Coronary artery (tissue), 2 donors: ENCODE measurements at regions not wholly inside any gene's neighbourhood (a gene's known extent, or its start where the extent isn't known, plus 50 kb on each side); places are given as distances from the start of the nearest gene placed in this dataset.

Source experiments
- DNase-seq: peaks from one replicate; pipeline ENCODE4 v3.0.0-alpha.2; 2017; ENCODE audit warnings: low spot score
- H3K27ac ChIP-seq, 2 donors: fragments of 200-600 bp; sonication (generic); one replicate each; pipeline ENCODE4 v1.5.1; 2016 to 2019
- H3K4me3 ChIP-seq: fragments of 200-600 bp; sonication (generic); 2 replicates; pipeline ENCODE4 v1.5.1; 2016; ENCODE audit warnings: mild to moderate bottlenecking, moderate library complexity
- TF ChIP-seq, protein P1 (sequence below): fragments of 200-600 bp; sonication (generic); IDR thresholded peaks from one replicate; pipeline ENCODE4 v1.5.1; 2019; ENCODE audit warnings: antibody characterized with exemption

- DNase-seq, result no peak
- Histone ChIP-seq H3K4me3 (no peak overlapping the region), H3K27ac (no peak overlapping the region)
- TF ChIP-seq, protein P1, sequence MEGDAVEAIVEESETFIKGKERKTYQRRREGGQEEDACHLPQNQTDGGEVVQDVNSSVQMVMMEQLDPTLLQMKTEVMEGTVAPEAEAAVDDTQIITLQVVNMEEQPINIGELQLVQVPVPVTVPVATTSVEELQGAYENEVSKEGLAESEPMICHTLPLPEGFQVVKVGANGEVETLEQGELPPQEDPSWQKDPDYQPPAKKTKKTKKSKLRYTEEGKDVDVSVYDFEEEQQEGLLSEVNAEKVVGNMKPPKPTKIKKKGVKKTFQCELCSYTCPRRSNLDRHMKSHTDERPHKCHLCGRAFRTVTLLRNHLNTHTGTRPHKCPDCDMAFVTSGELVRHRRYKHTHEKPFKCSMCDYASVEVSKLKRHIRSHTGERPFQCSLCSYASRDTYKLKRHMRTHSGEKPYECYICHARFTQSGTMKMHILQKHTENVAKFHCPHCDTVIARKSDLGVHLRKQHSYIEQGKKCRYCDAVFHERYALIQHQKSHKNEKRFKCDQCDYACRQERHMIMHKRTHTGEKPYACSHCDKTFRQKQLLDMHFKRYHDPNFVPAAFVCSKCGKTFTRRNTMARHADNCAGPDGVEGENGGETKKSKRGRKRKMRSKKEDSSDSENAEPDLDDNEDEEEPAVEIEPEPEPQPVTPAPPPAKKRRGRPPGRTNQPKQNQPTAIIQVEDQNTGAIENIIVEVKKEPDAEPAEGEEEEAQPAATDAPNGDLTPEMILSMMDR, result no peak
Observed at GRCh38 chr1:56028244-56028643, 551.1 kb downstream of the PLPP3 start.

DNA sequence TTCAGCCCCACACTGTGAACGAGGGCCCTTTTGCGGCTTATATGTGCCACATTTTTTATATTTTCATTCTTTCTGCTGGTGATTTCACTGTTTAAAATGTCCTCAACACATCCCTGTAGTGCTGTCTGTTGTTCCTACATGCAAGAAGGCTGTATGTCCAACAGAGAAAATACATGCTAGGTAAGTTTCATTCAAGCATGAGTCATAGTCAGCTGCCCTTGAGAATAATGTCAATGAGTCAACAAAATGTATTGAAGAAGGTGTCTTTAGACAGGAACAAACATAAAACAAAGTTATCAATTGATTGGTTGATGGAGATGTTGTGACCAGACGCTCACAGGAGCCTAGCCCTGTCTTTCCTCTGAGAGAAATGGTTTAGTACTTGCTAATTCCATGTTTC lies 553.4 kb downstream of the PLPP3 start:
- DNase-seq, result no peak
- Histone ChIP-seq H3K27ac (no peak overlapping the region), H3K4me3 (no peak overlapping the region)
- TF ChIP-seq, protein P1, result no peak

DNA sequence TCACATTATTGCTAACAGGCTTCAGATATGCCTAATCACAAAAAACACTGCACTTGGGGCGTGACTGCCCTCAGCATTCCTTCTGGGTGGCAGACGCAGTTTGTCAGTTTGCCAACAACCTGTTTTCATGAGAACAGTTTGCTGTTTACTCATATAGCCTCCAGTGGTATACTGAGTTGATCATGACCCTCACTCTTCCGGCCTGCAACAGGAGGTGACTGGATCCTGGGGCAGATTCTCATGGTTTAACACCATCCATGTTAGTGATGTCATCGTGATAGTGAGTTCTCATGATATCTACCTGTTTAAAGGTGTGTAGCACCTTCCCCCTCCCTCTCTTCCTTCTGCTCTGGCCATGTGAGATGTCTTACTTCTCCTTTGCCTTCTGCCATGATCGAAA lies 555.2 kb downstream of the PLPP3 start:
- TF ChIP-seq, protein P1, result no peak
- no peak overlapping the region for H3K4me3 ChIP-seq
- no peak for DNase-seq
- no peak overlapping the region for H3K27ac ChIP-seq

DNA sequence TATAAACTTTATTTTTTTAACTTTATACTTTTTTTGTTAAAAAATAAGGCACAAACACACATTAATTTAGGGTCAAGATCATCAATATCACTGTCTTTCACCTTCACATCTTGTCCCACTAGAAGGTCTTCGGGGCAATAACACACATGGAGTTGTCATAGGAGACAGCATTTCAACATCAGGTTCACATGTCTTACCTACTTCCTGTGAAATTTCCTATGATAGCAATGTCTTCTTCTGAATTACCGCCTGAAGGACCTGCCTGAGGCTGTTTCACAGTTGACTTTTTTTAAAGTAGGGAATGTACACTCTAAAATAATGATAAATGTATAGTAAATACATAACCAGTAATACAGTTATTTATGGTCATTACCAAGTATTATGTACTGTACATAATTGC lies 559.4 kb downstream of the PLPP3 start:
- TF ChIP-seq, protein P1, result no peak
- DNase-seq, result no peak
- Histone ChIP-seq H3K4me3 (no peak overlapping the region), H3K27ac (no peak overlapping the region)

GRCh38 chr1:56019472-56019871 lies 559.9 kb downstream of the PLPP3 start:
- Histone ChIP-seq H3K27ac (no peak overlapping the region), H3K4me3 (no peak overlapping the region)
- TF ChIP-seq, protein P1, result no peak
- no peak for DNase-seq

- no peak for DNase-seq
- no peak overlapping the region for H3K27ac ChIP-seq
- TF ChIP-seq, protein P1, result no peak
- no peak overlapping the region for H3K4me3 ChIP-seq
Observed at GRCh38 chr1:56017336-56017735, 562.0 kb downstream of the PLPP3 start.

DNA sequence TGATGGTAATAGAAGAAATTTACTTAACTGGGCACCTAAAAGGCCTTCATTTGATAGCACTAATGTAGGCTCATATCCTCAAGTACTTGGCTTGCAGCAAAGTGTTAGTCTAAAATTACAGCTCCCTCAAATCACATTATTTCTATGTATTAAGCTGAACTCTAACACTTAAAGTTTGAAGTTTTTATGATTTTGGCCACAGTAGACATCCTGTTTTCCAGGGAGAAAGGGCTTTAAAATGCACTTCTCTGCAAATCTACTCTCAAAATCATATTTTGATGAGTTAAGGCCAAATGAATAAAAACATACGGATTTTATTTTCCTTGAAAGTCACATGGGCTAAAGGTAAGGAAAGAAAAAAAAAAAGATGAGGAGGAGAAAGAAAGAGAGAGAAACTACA lies 575.5 kb downstream of the PLPP3 start:
- Histone ChIP-seq H3K27ac (no peak overlapping the region), H3K4me3 (no peak overlapping the region)
- DNase-seq, result no peak
- TF ChIP-seq, protein P1, result no peak
